ENCODE measurements at regions not wholly inside any gene's neighbourhood (a gene's known extent, or its start where the extent isn't known, plus 50 kb on each side); places are given as distances from the start of the nearest gene placed in this dataset.

- TF ChIP-seq, protein P1, sequence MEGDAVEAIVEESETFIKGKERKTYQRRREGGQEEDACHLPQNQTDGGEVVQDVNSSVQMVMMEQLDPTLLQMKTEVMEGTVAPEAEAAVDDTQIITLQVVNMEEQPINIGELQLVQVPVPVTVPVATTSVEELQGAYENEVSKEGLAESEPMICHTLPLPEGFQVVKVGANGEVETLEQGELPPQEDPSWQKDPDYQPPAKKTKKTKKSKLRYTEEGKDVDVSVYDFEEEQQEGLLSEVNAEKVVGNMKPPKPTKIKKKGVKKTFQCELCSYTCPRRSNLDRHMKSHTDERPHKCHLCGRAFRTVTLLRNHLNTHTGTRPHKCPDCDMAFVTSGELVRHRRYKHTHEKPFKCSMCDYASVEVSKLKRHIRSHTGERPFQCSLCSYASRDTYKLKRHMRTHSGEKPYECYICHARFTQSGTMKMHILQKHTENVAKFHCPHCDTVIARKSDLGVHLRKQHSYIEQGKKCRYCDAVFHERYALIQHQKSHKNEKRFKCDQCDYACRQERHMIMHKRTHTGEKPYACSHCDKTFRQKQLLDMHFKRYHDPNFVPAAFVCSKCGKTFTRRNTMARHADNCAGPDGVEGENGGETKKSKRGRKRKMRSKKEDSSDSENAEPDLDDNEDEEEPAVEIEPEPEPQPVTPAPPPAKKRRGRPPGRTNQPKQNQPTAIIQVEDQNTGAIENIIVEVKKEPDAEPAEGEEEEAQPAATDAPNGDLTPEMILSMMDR (IDR thresholded peaks at IDR 0.05; ENCODE audit: insufficient read depth, low read length, missing control alignments) = no peak
- no peak for DNase-seq (ENCODE audit: low read depth, low spot score)
- ChIA-PET POLR2A (no interaction called here), CTCF (no interaction called here)
- H3K4me3 ChIP-seq (ENCODE audit: low read depth, low read length) = no peak overlapping the region
Observed at GRCh38 chr5:83789371-83789770, 68.7 kb upstream of the HAPLN1 start.

DNA sequence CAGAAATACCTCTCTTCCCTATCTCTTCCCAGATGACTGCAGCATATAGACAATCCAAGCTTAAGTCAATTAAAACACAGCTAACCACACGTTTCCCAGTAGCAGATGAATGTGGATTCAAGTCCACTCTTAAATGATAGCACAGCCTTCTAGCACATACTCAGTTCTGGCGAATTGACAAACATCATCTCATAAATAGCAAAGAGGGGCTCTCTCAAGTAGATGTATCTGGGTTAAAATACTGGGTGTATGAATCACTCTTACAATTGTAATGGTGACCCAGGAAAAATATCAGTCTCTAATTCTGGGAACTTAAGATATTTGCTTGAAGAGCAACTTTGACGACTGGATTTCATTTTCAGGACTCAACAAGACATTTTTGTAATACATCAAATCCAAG, 67.0 kb upstream of the HAPLN1 start:
- no peak overlapping the region for H3K4me3 ChIP-seq (ENCODE audit: low read depth, low read length)
- POLR2A ChIA-PET = no interaction called here
- no peak for DNase-seq (ENCODE audit: low read depth, low spot score)
- TF ChIP-seq, protein P1 (IDR thresholded peaks at IDR 0.05; ENCODE audit: insufficient read depth, low read length, missing control alignments) = no peak
- CTCF ChIA-PET = no interaction called here

DNA sequence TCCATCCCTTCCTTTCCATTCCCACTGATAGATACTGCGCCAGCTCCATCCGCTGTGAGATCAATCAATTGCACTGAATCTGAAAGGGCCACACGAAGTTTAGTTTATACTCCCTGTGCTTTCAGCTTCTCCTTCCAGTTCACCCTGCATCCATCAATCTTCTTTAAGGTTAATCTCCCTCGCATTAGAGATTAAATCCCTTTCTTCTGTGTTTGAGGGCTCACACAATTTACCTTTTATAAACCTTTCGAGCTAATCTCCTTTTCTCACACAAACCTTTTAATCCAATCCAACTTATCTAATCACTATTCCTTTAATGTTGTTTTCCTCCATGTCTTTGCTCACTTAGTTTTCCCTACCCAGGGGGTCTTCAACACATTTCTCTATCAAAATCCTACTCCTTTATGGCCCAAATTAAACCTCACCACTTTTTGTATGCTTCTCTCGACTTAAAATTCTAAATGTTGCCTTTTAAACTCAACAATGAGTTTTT, 64.6 kb upstream of the HAPLN1 start:
- DNase-seq (ENCODE audit: low read depth, low spot score) = no peak
- no peak overlapping the region for H3K4me3 ChIP-seq (ENCODE audit: low read depth, low read length)
- POLR2A ChIA-PET = no interaction called here
- CTCF ChIA-PET = no interaction called here
- TF ChIP-seq, protein P1 (IDR thresholded peaks at IDR 0.05; ENCODE audit: insufficient read depth, low read length, missing control alignments) = no peak

- ChIA-PET CTCF (no interaction called here), POLR2A (no interaction called here)
Observed at GRCh38 chr5:83780699-83781350, 60.2 kb upstream of the HAPLN1 start.

GRCh38 chr5:83777856-83778255, 57.2 kb upstream of the HAPLN1 start:
- POLR2A ChIA-PET = no interaction called here
- no peak overlapping the region for H3K4me3 ChIP-seq (ENCODE audit: low read depth, low read length)
- DNase-seq (ENCODE audit: low read depth, low spot score) = no peak
- TF ChIP-seq, protein P1 (IDR thresholded peaks at IDR 0.05; ENCODE audit: insufficient read depth, low read length, missing control alignments) = no peak
- CTCF ChIA-PET = no interaction called here

More at GRCh38 chr5:83780699-83781350, 60.2 kb upstream of the HAPLN1 start:
- H3K4me3 ChIP-seq (ENCODE audit: low read depth, low read length) = no peak overlapping the region
- TF ChIP-seq, protein P1 (IDR thresholded peaks at IDR 0.05; ENCODE audit: insufficient read depth, low read length, missing control alignments) = no peak
- no peak for DNase-seq (ENCODE audit: low read depth, low spot score)

GRCh38 chr5:83776437-83777031, 55.9 kb upstream of the HAPLN1 start:
- no peak for DNase-seq (ENCODE audit: low read depth, low spot score)
- no peak overlapping the region for H3K4me3 ChIP-seq (ENCODE audit: low read depth, low read length)
- CTCF ChIA-PET = no interaction called here
- TF ChIP-seq, protein P1 (IDR thresholded peaks at IDR 0.05; ENCODE audit: insufficient read depth, low read length, missing control alignments) = no peak
- POLR2A ChIA-PET = no interaction called here

Data from AG04449 (cell line).